ENCODE measurements at regions not wholly inside any gene's neighbourhood (a gene's known extent, or its start where the extent isn't known, plus 50 kb on each side); places are given as distances from the start of the nearest gene placed in this dataset.

DNA sequence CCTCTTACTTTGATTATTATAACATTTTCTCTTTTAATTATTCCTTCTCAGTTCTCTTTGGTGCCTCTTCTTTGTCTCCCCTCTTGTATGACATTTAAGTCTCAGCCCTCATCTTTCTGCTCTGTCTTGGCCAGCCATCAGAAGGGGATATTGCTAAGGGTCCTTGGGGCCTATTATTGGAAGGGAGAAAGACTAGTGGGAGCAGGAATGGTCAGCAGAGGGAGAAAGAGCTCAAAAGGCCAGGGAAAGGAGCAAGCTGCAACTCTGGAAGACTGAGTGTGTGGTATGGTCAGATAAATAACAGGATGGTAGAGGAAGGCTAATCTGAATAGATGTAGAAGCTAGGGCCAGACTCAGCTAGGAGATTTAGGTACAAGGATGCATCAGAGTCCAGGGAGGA lies 336.9 kb downstream of the TDRD3 start:
- POLR2A ChIA-PET = no interaction called here
- TF ChIP-seq, protein P1, sequence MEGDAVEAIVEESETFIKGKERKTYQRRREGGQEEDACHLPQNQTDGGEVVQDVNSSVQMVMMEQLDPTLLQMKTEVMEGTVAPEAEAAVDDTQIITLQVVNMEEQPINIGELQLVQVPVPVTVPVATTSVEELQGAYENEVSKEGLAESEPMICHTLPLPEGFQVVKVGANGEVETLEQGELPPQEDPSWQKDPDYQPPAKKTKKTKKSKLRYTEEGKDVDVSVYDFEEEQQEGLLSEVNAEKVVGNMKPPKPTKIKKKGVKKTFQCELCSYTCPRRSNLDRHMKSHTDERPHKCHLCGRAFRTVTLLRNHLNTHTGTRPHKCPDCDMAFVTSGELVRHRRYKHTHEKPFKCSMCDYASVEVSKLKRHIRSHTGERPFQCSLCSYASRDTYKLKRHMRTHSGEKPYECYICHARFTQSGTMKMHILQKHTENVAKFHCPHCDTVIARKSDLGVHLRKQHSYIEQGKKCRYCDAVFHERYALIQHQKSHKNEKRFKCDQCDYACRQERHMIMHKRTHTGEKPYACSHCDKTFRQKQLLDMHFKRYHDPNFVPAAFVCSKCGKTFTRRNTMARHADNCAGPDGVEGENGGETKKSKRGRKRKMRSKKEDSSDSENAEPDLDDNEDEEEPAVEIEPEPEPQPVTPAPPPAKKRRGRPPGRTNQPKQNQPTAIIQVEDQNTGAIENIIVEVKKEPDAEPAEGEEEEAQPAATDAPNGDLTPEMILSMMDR (IDR thresholded peaks at IDR 0.05) = no peak
- TF ChIP-seq GATA2 (CRISPR knock-in tag; IDR thresholded peaks at IDR 0.05) = no peak
- TF ChIP-seq SMC3 (IDR thresholded peaks at IDR 0.05; ENCODE audit: low read depth, low read length) = no peak
- TF ChIP-seq JUND (IDR thresholded peaks at IDR 0.05) = no peak
- TF ChIP-seq RCOR1 (IDR thresholded peaks at IDR 0.05; ENCODE audit: low read length) = no peak
- no peak for TF ChIP-seq CHD2 (IDR thresholded peaks at IDR 0.05; ENCODE audit: low read length, partially characterized antibody)
- TF ChIP-seq, protein P2, sequence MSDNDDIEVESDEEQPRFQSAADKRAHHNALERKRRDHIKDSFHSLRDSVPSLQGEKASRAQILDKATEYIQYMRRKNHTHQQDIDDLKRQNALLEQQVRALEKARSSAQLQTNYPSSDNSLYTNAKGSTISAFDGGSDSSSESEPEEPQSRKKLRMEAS (IDR thresholded peaks at IDR 0.05; ENCODE audit: low read depth) = no peak
- no peak for TF ChIP-seq ELF1 (IDR thresholded peaks at IDR 0.05)
- TF ChIP-seq, protein P3, sequence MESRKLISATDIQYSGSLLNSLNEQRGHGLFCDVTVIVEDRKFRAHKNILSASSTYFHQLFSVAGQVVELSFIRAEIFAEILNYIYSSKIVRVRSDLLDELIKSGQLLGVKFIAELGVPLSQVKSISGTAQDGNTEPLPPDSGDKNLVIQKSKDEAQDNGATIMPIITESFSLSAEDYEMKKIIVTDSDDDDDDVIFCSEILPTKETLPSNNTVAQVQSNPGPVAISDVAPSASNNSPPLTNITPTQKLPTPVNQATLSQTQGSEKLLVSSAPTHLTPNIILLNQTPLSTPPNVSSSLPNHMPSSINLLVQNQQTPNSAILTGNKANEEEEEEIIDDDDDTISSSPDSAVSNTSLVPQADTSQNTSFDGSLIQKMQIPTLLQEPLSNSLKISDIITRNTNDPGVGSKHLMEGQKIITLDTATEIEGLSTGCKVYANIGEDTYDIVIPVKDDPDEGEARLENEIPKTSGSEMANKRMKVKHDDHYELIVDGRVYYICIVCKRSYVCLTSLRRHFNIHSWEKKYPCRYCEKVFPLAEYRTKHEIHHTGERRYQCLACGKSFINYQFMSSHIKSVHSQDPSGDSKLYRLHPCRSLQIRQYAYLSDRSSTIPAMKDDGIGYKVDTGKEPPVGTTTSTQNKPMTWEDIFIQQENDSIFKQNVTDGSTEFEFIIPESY (IDR thresholded peaks at IDR 0.05; ENCODE audit: borderline replicate concordance, low read depth) = no peak
- TF ChIP-seq RFX5 (IDR thresholded peaks at IDR 0.05; ENCODE audit: low read length) = no peak
- no peak for TF ChIP-seq RXRA (IDR thresholded peaks at IDR 0.05; ENCODE audit: borderline replicate concordance, low read depth)
- no peak overlapping the region for H3K4me3 ChIP-seq (ENCODE audit: low read depth in 2 of 2, low read length in 1 of 2)
- CTCF ChIA-PET = interaction anchor here (1.0 kb wide), 1 partner anchor 11 kb away, joined by 3 read pairs; no protein-coding TSS in a partner anchor
- no peak overlapping the region for H2AFZ ChIP-seq (ENCODE audit: low read depth)
- H3K9ac ChIP-seq = no peak overlapping the region
- no peaks in the 10 kb centered on the region for H3K36me3 ChIP-seq (replicated peaks in 1 of 2; ENCODE audit: control insufficient read depth in 1 of 2, insufficient read depth in 2 of 2, low read length in 1 of 2)
- no peak overlapping the region for H3K27ac ChIP-seq (ENCODE audit: low read depth in 2 of 2, low read length in 1 of 2)
- H3K9me2 ChIP-seq = no peaks in the 10 kb centered on the region
- H3K9me3 ChIP-seq = no peaks in the 10 kb centered on the region
- no peaks in the 10 kb centered on the region for H3F3A ChIP-seq (replicated peaks; ENCODE audit: insufficient read depth)
- H3K4me2 ChIP-seq = no peak overlapping the region
- no peaks in the 10 kb centered on the region for H3K27me3 ChIP-seq (ENCODE audit: insufficient read depth)
- no peak for DNase-seq
- H3K4me1 ChIP-seq (ENCODE audit: control insufficient read depth in 1 of 2, insufficient read depth in 2 of 2, low read depth in 1 of 2, low read length in 1 of 2) = no peaks in the 10 kb centered on the region
- H4K20me1 ChIP-seq (ENCODE audit: insufficient read depth) = no peaks in the 10 kb centered on the region
- H3K79me2 ChIP-seq (ENCODE audit: insufficient read depth) = no peaks in the 10 kb centered on the region

DNA sequence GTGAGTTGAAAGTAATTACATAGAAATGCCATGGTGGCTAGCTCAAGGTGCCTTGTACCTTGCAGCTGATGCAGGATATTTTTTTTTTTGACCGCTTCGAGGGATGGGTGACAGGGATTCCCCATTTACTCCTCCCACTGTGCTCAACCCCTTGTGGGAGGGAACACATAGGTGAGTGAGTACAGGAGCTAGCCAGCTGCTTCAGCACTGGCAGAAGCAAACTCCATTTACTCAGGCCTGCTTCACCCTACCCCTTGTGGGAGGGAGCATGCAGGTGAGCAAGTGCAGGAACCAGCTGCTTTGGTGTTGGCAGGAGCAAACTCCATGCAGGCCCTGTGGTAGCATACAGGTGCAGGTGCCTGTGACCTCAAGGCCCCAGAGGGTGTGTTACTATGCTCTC lies 330.1 kb downstream of the TDRD3 start:
- Histone ChIP-seq H2AFZ (ENCODE audit: low read depth) (no peak overlapping the region), H3K9me2 (no peaks in the 10 kb centered on the region), H3F3A (replicated peaks; ENCODE audit: insufficient read depth) (no peaks in the 10 kb centered on the region), H3K27me3 (ENCODE audit: insufficient read depth) (no peaks in the 10 kb centered on the region), H3K27ac (ENCODE audit: low read depth in 2 of 2, low read length in 1 of 2) (no peak overlapping the region), H3K79me2 (ENCODE audit: insufficient read depth) (no peaks in the 10 kb centered on the region), H3K4me1 (ENCODE audit: control insufficient read depth in 1 of 2, insufficient read depth in 2 of 2, low read depth in 1 of 2, low read length in 1 of 2) (no peaks in the 10 kb centered on the region), H4K20me1 (ENCODE audit: insufficient read depth) (no peaks in the 10 kb centered on the region), H3K36me3 (replicated peaks in 1 of 2; ENCODE audit: control insufficient read depth in 1 of 2, insufficient read depth in 2 of 2, low read length in 1 of 2) (no peaks in the 10 kb centered on the region), H3K9me3 (no peaks in the 10 kb centered on the region), H3K4me2 (no peak overlapping the region), H3K9ac (no peak overlapping the region), H3K4me3 (ENCODE audit: low read depth in 2 of 2, low read length in 1 of 2) (no peak overlapping the region)
- DNase-seq = no peak
- no peak for TF ChIP-seq TCF12 (IDR thresholded peaks at IDR 0.05)
- no peak for TF ChIP-seq CHD2 (IDR thresholded peaks at IDR 0.05; ENCODE audit: low read length, partially characterized antibody)
- TF ChIP-seq EP300 (IDR thresholded peaks at IDR 0.05; ENCODE audit: borderline replicate concordance in 1 of 2, low read depth in 1 of 2, low read length in 1 of 2) = no peak
- no peak for TF ChIP-seq RXRA (IDR thresholded peaks at IDR 0.05; ENCODE audit: borderline replicate concordance, low read depth)
- 50% methylated on average over 2 of the region's 2 CpGs for WGBS (ENCODE audit: low lambda C conversion rate)
- POLR2A ChIA-PET = interaction anchor here (0.6 kb wide), 1 partner anchor 340 kb away, joined by 4 read pairs; no protein-coding TSS in a partner anchor
- CTCF ChIA-PET = no interaction called here

Measured in SK-N-SH (cell line).